ENCODE measurements at regions not wholly inside any gene's neighbourhood (a gene's known extent, or its start where the extent isn't known, plus 50 kb on each side); places are given as distances from the start of the nearest gene placed in this dataset.

DNA sequence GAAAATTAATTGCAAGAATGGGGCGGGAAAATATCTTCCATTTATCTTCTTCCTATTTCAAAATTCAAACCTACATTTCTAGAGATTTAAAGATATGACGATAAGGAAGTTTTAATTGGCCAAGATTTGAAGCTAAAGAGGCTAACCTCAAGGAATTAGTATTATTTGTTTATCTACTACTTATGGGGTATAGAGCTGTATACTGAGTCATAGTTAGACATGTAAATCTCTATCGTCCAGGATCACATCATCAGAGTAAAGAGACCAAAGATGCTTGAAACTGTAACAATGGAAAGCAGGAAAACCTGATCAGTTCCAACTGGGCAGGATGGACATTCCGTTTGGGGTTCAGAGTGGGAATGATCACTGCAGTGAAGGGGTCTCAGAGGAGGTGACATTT is 95.2 kb upstream of the KLF7 start:
- TF ChIP-seq POLR2AphosphoS5 (IDR thresholded peaks at IDR 0.05): no peak
- TF ChIP-seq POLR2A (IDR thresholded peaks at IDR 0.05): no peak
- TF ChIP-seq, protein P1, sequence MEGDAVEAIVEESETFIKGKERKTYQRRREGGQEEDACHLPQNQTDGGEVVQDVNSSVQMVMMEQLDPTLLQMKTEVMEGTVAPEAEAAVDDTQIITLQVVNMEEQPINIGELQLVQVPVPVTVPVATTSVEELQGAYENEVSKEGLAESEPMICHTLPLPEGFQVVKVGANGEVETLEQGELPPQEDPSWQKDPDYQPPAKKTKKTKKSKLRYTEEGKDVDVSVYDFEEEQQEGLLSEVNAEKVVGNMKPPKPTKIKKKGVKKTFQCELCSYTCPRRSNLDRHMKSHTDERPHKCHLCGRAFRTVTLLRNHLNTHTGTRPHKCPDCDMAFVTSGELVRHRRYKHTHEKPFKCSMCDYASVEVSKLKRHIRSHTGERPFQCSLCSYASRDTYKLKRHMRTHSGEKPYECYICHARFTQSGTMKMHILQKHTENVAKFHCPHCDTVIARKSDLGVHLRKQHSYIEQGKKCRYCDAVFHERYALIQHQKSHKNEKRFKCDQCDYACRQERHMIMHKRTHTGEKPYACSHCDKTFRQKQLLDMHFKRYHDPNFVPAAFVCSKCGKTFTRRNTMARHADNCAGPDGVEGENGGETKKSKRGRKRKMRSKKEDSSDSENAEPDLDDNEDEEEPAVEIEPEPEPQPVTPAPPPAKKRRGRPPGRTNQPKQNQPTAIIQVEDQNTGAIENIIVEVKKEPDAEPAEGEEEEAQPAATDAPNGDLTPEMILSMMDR (IDR thresholded peaks at IDR 0.05): no peak
- TF ChIP-seq EP300 (IDR thresholded peaks at IDR 0.05): no peak

Data from stomach (tissue), 4 donors.